Astrocyte of the cerebellum (primary cell): ENCODE measurements at regions not wholly inside any gene's neighbourhood (a gene's known extent, or its start where the extent isn't known, plus 50 kb on each side); places are given as distances from the start of the nearest gene placed in this dataset.

Experiments
- DNase-seq: peaks from one replicate; pipeline ENCODE4 v3.0.0-alpha.2; 2011; ENCODE audit warnings: low read depth
- H3K4me3 ChIP-seq: 2 replicates; pipeline ENCODE4 v1.5.1; 2011; ENCODE audit warnings: mild to moderate bottlenecking, low read depth, low read length, moderate library complexity
- in situ Hi-C: cut with HindIII; loops from 2 replicates; pipeline ENCODE4 v1.10.0; 2017; ENCODE audit warnings: low sequenced_read_pairs
- TF ChIP-seq, protein P1 (sequence below): IDR thresholded peaks from 2 replicates; pipeline ENCODE4 v1.5.1; 2012; ENCODE audit warnings: low read length, low read depth, moderate library complexity, mild to moderate bottlenecking; ENCODE audit errors: missing control alignments

DNA sequence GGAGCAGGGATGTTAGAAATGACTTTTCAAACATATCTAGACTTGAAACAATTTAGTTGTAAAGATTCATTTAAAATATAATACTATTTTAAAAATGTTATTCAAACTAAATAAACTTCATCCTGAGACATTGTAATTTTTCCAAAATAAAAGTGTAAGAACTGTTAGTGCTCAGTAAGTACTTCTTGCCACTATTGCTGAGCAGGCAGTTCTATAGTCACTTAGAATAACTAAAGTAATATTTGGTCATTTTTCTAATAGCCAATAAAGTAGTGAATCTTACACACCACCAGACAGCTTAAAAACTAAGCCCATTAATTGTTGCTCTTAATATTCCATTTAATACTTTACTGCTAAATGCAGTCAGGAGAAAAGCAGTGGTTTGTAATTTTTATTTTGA is 1120.0 kb upstream of the CDH10 start:
- DNase-seq = no peak
- in situ Hi-C loops = no loop called here
- TF ChIP-seq, protein P1, sequence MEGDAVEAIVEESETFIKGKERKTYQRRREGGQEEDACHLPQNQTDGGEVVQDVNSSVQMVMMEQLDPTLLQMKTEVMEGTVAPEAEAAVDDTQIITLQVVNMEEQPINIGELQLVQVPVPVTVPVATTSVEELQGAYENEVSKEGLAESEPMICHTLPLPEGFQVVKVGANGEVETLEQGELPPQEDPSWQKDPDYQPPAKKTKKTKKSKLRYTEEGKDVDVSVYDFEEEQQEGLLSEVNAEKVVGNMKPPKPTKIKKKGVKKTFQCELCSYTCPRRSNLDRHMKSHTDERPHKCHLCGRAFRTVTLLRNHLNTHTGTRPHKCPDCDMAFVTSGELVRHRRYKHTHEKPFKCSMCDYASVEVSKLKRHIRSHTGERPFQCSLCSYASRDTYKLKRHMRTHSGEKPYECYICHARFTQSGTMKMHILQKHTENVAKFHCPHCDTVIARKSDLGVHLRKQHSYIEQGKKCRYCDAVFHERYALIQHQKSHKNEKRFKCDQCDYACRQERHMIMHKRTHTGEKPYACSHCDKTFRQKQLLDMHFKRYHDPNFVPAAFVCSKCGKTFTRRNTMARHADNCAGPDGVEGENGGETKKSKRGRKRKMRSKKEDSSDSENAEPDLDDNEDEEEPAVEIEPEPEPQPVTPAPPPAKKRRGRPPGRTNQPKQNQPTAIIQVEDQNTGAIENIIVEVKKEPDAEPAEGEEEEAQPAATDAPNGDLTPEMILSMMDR = no peak
- no peak overlapping the region for H3K4me3 ChIP-seq

DNA sequence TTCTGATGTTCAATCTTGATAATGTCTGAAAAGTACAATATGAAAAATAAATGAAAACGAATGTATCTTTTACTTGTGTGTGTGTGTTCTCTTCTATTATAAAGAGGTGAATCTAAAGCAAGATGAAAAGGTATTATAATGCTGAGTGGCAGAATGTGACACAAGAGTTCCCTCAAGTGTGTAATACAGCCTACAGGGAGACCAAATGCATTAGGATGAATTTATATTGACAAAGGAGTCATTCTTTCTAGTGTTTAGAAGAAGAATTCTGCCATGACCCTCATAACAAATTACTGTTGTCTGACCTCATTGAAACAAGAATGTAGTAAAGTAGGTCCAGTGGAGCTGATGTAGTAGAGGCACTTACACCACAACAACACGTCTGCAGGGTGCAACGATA is 1119.0 kb upstream of the CDH10 start:
- H3K4me3 ChIP-seq = no peak overlapping the region
- in situ Hi-C loops = no loop called here
- TF ChIP-seq, protein P1 = no peak
- no peak for DNase-seq

DNA sequence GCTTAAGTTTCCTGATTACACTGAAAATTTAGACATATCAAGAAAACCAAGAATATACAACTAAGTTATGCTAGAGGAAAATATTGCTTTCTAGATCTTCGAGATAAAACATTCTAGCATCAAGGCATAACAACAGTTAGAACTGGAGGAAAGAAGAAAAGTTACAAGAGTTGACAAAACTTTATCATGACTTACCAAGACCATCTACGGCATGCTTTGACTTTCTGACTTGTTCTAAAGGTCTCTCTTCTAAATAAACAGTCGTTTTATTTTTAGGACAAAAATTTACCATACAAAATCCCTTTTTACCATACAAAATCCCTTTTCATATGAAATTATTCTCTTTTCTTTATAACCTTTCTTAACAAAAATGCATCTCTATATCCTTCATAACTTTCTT is 1110.1 kb upstream of the CDH10 start:
- in situ Hi-C loops = no loop called here
- TF ChIP-seq, protein P1 = no peak
- DNase-seq = no peak
- no peak overlapping the region for H3K4me3 ChIP-seq

DNA sequence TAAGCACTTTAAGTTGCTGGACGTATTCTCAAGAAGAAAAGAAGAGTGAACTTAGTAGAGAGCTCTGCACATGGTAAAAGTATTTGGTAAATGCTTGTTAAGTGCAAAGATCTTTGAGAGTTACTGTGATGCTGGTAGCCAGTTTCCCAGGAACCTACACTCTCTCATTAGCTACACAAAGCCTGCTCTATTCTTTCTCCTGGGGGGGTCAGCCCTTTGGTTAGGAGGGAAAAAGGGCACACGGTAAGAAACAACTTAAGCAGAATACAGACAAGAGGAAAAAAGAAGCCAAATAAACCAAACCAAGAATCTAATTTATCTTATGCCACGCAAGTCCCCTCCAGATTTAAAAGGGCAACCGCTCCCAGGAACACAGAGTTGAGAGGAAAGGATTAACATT is 1100.1 kb upstream of the CDH10 start:
- no peak for DNase-seq
- H3K4me3 ChIP-seq = no peak overlapping the region
- TF ChIP-seq, protein P1 = no peak
- in situ Hi-C loops = no loop called here

DNA sequence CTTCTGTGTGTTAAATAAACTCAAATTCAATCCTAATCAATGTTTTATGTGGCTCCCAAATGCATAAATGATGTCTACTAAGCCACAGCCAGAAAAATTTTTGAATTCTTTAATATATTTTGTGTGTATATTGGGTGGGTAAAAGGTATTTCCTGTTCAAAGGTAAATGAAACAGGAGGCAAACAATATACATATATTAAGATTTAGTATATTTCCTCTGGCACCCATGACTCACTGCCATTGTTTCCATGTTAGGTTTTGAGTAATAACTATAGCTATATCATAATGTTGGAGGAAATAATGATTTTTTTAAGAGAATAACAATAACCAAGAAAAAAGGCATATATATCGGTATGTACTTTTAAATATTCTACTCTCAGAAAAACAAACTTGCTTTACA is 1071.9 kb upstream of the CDH10 start:
- in situ Hi-C loops = no loop called here
- no peak overlapping the region for H3K4me3 ChIP-seq
- no peak for DNase-seq
- TF ChIP-seq, protein P1 = no peak

DNA sequence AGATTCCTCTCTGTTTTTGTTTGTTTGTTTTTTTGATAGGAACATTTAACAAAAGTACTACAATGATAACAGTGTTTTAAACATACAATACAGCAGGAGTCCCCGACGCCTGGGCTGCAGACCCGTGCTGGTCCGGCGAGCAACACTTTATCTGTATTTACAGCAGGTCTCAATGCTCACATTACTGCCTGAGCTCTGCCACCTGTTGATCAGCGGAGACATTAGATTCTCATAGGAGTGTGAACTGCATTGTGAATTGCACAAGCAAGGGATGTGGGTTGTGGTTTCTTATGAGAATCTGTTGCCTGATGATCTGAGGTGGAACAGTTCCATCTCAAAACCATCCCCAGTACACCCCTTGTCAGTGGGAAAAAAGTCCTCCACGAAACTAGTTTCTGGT is 1068.5 kb upstream of the CDH10 start:
- DNase-seq = no peak
- H3K4me3 ChIP-seq = no peak overlapping the region
- in situ Hi-C loops = no loop called here
- TF ChIP-seq, protein P1 = no peak

DNA sequence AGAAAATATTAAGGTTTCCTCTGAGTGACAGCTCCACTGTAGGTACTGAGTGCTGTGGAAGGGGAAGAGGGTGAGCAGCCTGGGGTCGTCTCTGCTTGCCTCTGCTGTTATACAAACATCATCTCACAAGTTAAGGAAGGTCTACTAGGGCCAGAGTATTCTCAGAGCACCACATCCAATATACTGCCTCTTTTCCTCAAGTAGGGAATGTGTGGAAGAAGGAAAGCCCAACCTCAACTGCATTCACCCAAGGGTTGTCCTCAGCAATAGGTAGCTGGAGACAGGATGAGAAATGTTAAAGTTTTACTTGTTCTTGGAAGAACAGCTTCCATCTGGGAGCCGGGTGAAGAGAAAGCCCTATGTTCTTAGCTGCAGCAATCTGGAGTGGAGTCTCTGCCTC is 1062.3 kb upstream of the CDH10 start:
- no peak overlapping the region for H3K4me3 ChIP-seq
- in situ Hi-C loops = no loop called here
- TF ChIP-seq, protein P1 = no peak
- DNase-seq = no peak
